ENCODE measurements at regions not wholly inside any gene's neighbourhood (a gene's known extent, or its start where the extent isn't known, plus 50 kb on each side); places are given as distances from the start of the nearest gene placed in this dataset.

- Histone ChIP-seq H3K27ac (no peak overlapping the region), H3K4me3 (no peak overlapping the region)
- DNase-seq (ENCODE audit: low spot score) = no peak
- no peak for TF ChIP-seq CTCF (IDR thresholded peaks at IDR 0.05)
Observed at GRCh38 chr18:33854086-33854826, 276.2 kb downstream of the ASXL3 start.

- Histone ChIP-seq H3K27ac (no peak overlapping the region), H3K4me3 (no peak overlapping the region)
- no peak for TF ChIP-seq CTCF (IDR thresholded peaks at IDR 0.05)
- no peak for DNase-seq (ENCODE audit: low spot score)
Observed at GRCh38 chr18:33853187-33853586, 275.2 kb downstream of the ASXL3 start.

- no peak for DNase-seq (ENCODE audit: low spot score)
- Histone ChIP-seq H3K4me3 (no peak overlapping the region), H3K27ac (no peak overlapping the region)
- no peak for TF ChIP-seq CTCF (IDR thresholded peaks at IDR 0.05)
Observed at GRCh38 chr18:33851546-33852078, 273.6 kb downstream of the ASXL3 start.

DNA sequence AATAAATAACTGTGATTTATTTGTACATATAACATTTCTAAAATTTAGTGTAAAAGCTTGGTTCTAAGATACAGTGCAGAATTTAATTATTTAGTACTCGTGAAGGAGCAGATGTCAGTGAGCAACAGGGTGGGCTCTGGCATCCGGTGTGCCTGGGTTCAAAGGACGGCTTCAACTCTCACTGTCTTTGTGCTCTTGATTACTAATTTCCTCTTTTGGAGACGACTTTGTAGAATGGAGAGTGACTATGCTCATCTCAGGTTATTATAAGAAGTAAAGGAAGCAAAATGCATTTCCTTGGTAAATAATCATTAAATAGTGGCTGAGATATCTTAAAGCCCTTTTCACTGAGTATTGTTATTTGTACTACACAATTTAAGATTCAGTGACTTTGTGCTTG, 271.7 kb downstream of the ASXL3 start:
- no peak overlapping the region for H3K27ac ChIP-seq
- DNase-seq (ENCODE audit: low spot score) = no peak
- TF ChIP-seq CTCF (IDR thresholded peaks at IDR 0.05) = no peak
- no peak overlapping the region for H3K4me3 ChIP-seq

- DNase-seq (ENCODE audit: low spot score) = no peak
- no peak for TF ChIP-seq CTCF (IDR thresholded peaks at IDR 0.05)
- no peak overlapping the region for H3K27ac ChIP-seq
Observed at GRCh38 chr18:33844232-33844631, 266.2 kb downstream of the ASXL3 start.

GRCh38 chr18:33841221-33841967, 263.4 kb downstream of the ASXL3 start:
- Histone ChIP-seq H3K27ac (no peak overlapping the region), H3K4me3 (no peak overlapping the region)
- DNase-seq (ENCODE audit: low spot score) = no peak
- no peak for TF ChIP-seq CTCF (IDR thresholded peaks at IDR 0.05)

More at GRCh38 chr18:33844232-33844631, 266.2 kb downstream of the ASXL3 start:
- H3K4me3 ChIP-seq = no peak overlapping the region
